Fibroblast of peridontal ligament (primary cell): ENCODE measurements at regions not wholly inside any gene's neighbourhood (a gene's known extent, or its start where the extent isn't known, plus 50 kb on each side); places are given as distances from the start of the nearest gene placed in this dataset.
"Not testable (repeated sequence)": the region's sequence is repeated elsewhere in the genome, so short reads cannot be mapped to it uniquely, and the experiment has no call there.

Source experiments
- DNase-seq: peaks from one replicate; pipeline ENCODE4 v3.0.0-alpha.2; 2010; ENCODE audit errors: extremely low read depth

- DNase-seq: no peak
Measured at GRCh38 chr1:191734321-191734720, 423.9 kb upstream of the RGS18 start.

GRCh38 chr1:191739544-191739943 is 418.7 kb upstream of the RGS18 start:
- no peak for DNase-seq

- peak; percentile 20 for DNase-seq
Measured at GRCh38 chr1:191752342-191752741, 405.9 kb upstream of the RGS18 start.

- DNase-seq: no peak
Measured at GRCh38 chr1:191760016-191760415, 398.2 kb upstream of the RGS18 start.

GRCh38 chr1:191788551-191788950 is 369.7 kb upstream of the RGS18 start:
- DNase-seq: no peak

- no peak for DNase-seq
Measured at GRCh38 chr1:191798178-191798577, 360.1 kb upstream of the RGS18 start.

- peak; percentile 13 for DNase-seq
Measured at GRCh38 chr1:191804311-191804710, 354.0 kb upstream of the RGS18 start.

- not testable (repeated sequence) for DNase-seq
Measured at GRCh38 chr1:191813593-191813992, 344.7 kb upstream of the RGS18 start.

- DNase-seq: no peak
Measured at GRCh38 chr1:191818198-191818597, 340.1 kb upstream of the RGS18 start.

- DNase-seq: peak; percentile 50
Measured at GRCh38 chr1:191831572-191831971, 326.7 kb upstream of the RGS18 start.

- DNase-seq: peak; percentile 59
Measured at GRCh38 chr1:191839891-191840290, 318.4 kb upstream of the RGS18 start.

- peak; percentile 29 for DNase-seq
Measured at GRCh38 chr1:191851799-191852595, 306.3 kb upstream of the RGS18 start.

GRCh38 chr1:191852907-191853306 is 305.4 kb upstream of the RGS18 start:
- DNase-seq: no peak

- no peak for DNase-seq
Measured at GRCh38 chr1:191857600-191857999, 300.7 kb upstream of the RGS18 start.

GRCh38 chr1:191865479-191865878 is 292.8 kb upstream of the RGS18 start:
- no peak for DNase-seq

GRCh38 chr1:191866155-191866554 is 292.1 kb upstream of the RGS18 start:
- DNase-seq: no peak

GRCh38 chr1:191869790-191870312 is 288.4 kb upstream of the RGS18 start:
- DNase-seq: no peak

- no peak for DNase-seq
Measured at GRCh38 chr1:191870490-191870889, 287.8 kb upstream of the RGS18 start.

GRCh38 chr1:191875994-191876393 is 282.3 kb upstream of the RGS18 start:
- no peak for DNase-seq

- DNase-seq: no peak
Measured at GRCh38 chr1:191876631-191877030, 281.6 kb upstream of the RGS18 start.

GRCh38 chr1:191882870-191883269 is 275.4 kb upstream of the RGS18 start:
- no peak for DNase-seq

GRCh38 chr1:191886977-191887376 is 271.3 kb upstream of the RGS18 start:
- DNase-seq: peak; percentile 42

- DNase-seq: peak; percentile 31
Measured at GRCh38 chr1:191888996-191889622, 269.2 kb upstream of the RGS18 start.
